ENCODE measurements at regions not wholly inside any gene's neighbourhood (a gene's known extent, or its start where the extent isn't known, plus 50 kb on each side); places are given as distances from the start of the nearest gene placed in this dataset.

GRCh38 chr3:139824864-139825263, 110.1 kb upstream of the CLSTN2 start:
- H3K9me3 Mint-ChIP-seq (ENCODE audit: insufficient read depth): no peaks in the 10 kb centered on the region
- H3K27ac ChIP-seq (ENCODE audit: low read length in 2 of 2): no peak overlapping the region
- no peak overlapping the region for H3K9ac ChIP-seq (ENCODE audit: low read length)
- H3K27me3 ChIP-seq (replicated peaks in 1 of 4; ENCODE audit: control extremely low read depth in 1 of 4, control insufficient read depth in 3 of 4, insufficient read depth in 4 of 4, low read length in 3 of 4): no peaks in the 10 kb centered on the region
- H3K27me3 Mint-ChIP-seq: no peaks in the 10 kb centered on the region
- ChIA-PET POLR2A (no interaction called here), CTCF (no interaction called here)
- no peaks in the 10 kb centered on the region for H3K36me3 ChIP-seq (replicated peaks in 1 of 2; ENCODE audit: control extremely low read depth in 1 of 2, control insufficient read depth in 1 of 2, extremely low read depth in 1 of 2, insufficient read depth in 2 of 2, low read length in 1 of 2)
- intact Hi-C loops (cut with micrococcal nuclease): no loop called here
- H3K4me1 ChIP-seq (ENCODE audit: control insufficient read depth in 2 of 2, insufficient read depth in 2 of 2, low read length in 2 of 2): no peaks in the 10 kb centered on the region
- H3K4me3 ChIP-seq (ENCODE audit: control extremely low read depth in 1 of 5, extremely low read depth in 1 of 5, insufficient read depth in 1 of 5, low read depth in 2 of 5, low read length in 4 of 5): no peak overlapping the region
- no peak overlapping the region for H3K4me3 Mint-ChIP-seq
- no peaks in the 10 kb centered on the region for H4K20me1 ChIP-seq (ENCODE audit: control insufficient read depth, insufficient read depth, low read length, poor library complexity, severe bottlenecking)
- H2AFZ ChIP-seq (ENCODE audit: insufficient read depth, low read depth, low read length, poor library complexity, severe bottlenecking): no peak overlapping the region
- whole genome bisulfite sequencing (ENCODE audit: insufficient coverage): 88% methylated on average over 3 of the region's 3 CpGs
- no peak overlapping the region for H3K27ac Mint-ChIP-seq
- no peak for ATAC-seq (ENCODE audit: low read depth)
- no peaks in the 10 kb centered on the region for H3K4me1 Mint-ChIP-seq
- no peaks in the 10 kb centered on the region for H3K9me3 ChIP-seq (ENCODE audit: control extremely low read depth in 1 of 3, control insufficient read depth in 2 of 3, insufficient read depth in 1 of 3, low read length in 2 of 3)
- no peak overlapping the region for H3K4me2 ChIP-seq (replicated peaks; ENCODE audit: low read depth, low read length, poor library complexity, severe bottlenecking)
- DNase-seq: no peak
- H3K79me2 ChIP-seq (ENCODE audit: control insufficient read depth, insufficient read depth, low read length): no peaks in the 10 kb centered on the region
- TF ChIP-seq CTCF (IDR thresholded peaks at IDR 0.05) (no peak), EZH2 (IDR thresholded peaks at IDR 0.05; ENCODE audit: borderline replicate concordance, insufficient read depth, low read depth, low read length, poor library complexity, severe bottlenecking) (no peak)

GRCh38 chr3:139814646-139815045, 120.3 kb upstream of the CLSTN2 start:
- ATAC-seq (ENCODE audit: low read depth) (no peak), DNase-seq (no peak)
- WGBS (ENCODE audit: insufficient coverage): 95% methylated on average over 4 of the region's 7 CpGs
- H3K9me3 ChIP-seq (ENCODE audit: control extremely low read depth in 1 of 3, control insufficient read depth in 2 of 3, insufficient read depth in 1 of 3, low read length in 2 of 3): no peaks in the 10 kb centered on the region
- no peaks in the 10 kb centered on the region for H3K4me1 ChIP-seq (ENCODE audit: control insufficient read depth in 2 of 2, insufficient read depth in 2 of 2, low read length in 2 of 2)
- H2AFZ ChIP-seq (ENCODE audit: insufficient read depth, low read depth, low read length, poor library complexity, severe bottlenecking): no peak overlapping the region
- H3K27me3 ChIP-seq (replicated peaks in 1 of 4; ENCODE audit: control extremely low read depth in 1 of 4, control insufficient read depth in 3 of 4, insufficient read depth in 4 of 4, low read length in 3 of 4): no peaks in the 10 kb centered on the region
- no peaks in the 10 kb centered on the region for H3K4me1 Mint-ChIP-seq
- peaks cover 2% of the 10 kb centered on the region for H3K9me3 Mint-ChIP-seq (ENCODE audit: insufficient read depth)
- ChIA-PET CTCF (no interaction called here), POLR2A (no interaction called here)
- TF ChIP-seq EZH2 (IDR thresholded peaks at IDR 0.05; ENCODE audit: borderline replicate concordance, insufficient read depth, low read depth, low read length, poor library complexity, severe bottlenecking) (no peak), CTCF (IDR thresholded peaks at IDR 0.05) (no peak)
- no peaks in the 10 kb centered on the region for H3K79me2 ChIP-seq (ENCODE audit: control insufficient read depth, insufficient read depth, low read length)
- H3K27ac Mint-ChIP-seq: no peak overlapping the region
- no peaks in the 10 kb centered on the region for H3K36me3 ChIP-seq (replicated peaks in 1 of 2; ENCODE audit: control extremely low read depth in 1 of 2, control insufficient read depth in 1 of 2, extremely low read depth in 1 of 2, insufficient read depth in 2 of 2, low read length in 1 of 2)
- no peak overlapping the region for H3K4me3 Mint-ChIP-seq
- no peak overlapping the region for H3K9ac ChIP-seq (ENCODE audit: low read length)
- H3K27ac ChIP-seq (ENCODE audit: low read length in 2 of 2): no peak overlapping the region
- H4K20me1 ChIP-seq (ENCODE audit: control insufficient read depth, insufficient read depth, low read length, poor library complexity, severe bottlenecking): no peaks in the 10 kb centered on the region
- no peak overlapping the region for H3K4me3 ChIP-seq (ENCODE audit: control extremely low read depth in 1 of 5, extremely low read depth in 1 of 5, insufficient read depth in 1 of 5, low read depth in 2 of 5, low read length in 4 of 5)
- H3K27me3 Mint-ChIP-seq: peaks cover 3% of the 10 kb centered on the region
- intact Hi-C loops (cut with micrococcal nuclease): no loop called here
- H3K4me2 ChIP-seq (replicated peaks; ENCODE audit: low read depth, low read length, poor library complexity, severe bottlenecking): no peak overlapping the region
